SK-N-MC (cell line): ENCODE measurements at regions not wholly inside any gene's neighbourhood (a gene's known extent, or its start where the extent isn't known, plus 50 kb on each side); places are given as distances from the start of the nearest gene placed in this dataset.

Experiments used
- EZH2 ChIP-seq: fragments of 200-600 bp; sonication (generic); IDR thresholded peaks from one replicate; pipeline ENCODE4 v1.6.1; 2017; ENCODE audit warnings: antibody characterized with exemption
- FOXP2 ChIP-seq: optimal IDR thresholded peaks from 2 replicates; pipeline ENCODE3; 2011; ENCODE audit warnings: mild to moderate bottlenecking, moderate library complexity; ENCODE audit not compliant: insufficient read depth; ENCODE audit errors: extremely low read length, control extremely low read depth
- POLR2AphosphoS5 ChIP-seq: IDR thresholded peaks from 2 replicates; pipeline ENCODE4 v1.6.1; 2012; ENCODE audit warnings: mild to moderate bottlenecking, low read depth, low read length, borderline replicate concordance

DNA sequence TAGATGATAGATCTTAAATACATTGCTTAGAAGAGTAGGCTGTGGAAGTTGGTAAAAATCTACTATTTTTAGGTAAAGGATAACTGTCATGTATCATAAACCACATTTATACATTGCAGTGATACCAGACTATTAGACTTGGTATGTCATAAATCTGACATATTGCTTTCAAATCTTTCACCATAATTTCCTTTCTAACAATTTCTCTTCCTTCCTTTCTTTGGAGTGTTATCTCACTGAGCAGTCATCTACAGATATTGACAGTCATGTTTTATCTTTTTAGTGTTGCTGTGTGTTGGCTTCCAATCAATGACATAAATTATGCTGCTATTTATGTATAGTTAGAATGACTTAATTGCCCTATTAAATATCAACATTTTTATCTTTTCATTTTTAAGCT, 588.7 kb downstream of the TUSC7 start:
- TF ChIP-seq POLR2AphosphoS5 = no peak
- no peak for TF ChIP-seq EZH2
- no peak for TF ChIP-seq FOXP2
